ENCODE measurements at regions not wholly inside any gene's neighbourhood (a gene's known extent, or its start where the extent isn't known, plus 50 kb on each side); places are given as distances from the start of the nearest gene placed in this dataset.
A peak's percentile ranks its signal among the peaks of the same experiment; 100 is the strongest.

GRCh38 chr6:109299776-109300564, 82.3 kb downstream of the CD164 start:
- TF ChIP-seq POLR2A (IDR thresholded peaks at IDR 0.05; ENCODE audit: low read length) (no peak), GATA1 (IDR thresholded peaks at IDR 0.05; ENCODE audit: low read depth, low read length) (no peak)
- DNase-seq, result peak in 1 of 2 experiments; percentile 39

GRCh38 chr6:109299265-109299607, 83.0 kb downstream of the CD164 start:
- no peak for TF ChIP-seq POLR2A (IDR thresholded peaks at IDR 0.05; ENCODE audit: low read length)
- TF ChIP-seq GATA1 (IDR thresholded peaks at IDR 0.05; ENCODE audit: low read depth, low read length), result no peak
- no peak for DNase-seq

GRCh38 chr6:109298605-109299264, 83.5 kb downstream of the CD164 start:
- DNase-seq, result no peak
- no peak for TF ChIP-seq POLR2A (IDR thresholded peaks at IDR 0.05; ENCODE audit: low read length)
- TF ChIP-seq GATA1 (IDR thresholded peaks at IDR 0.05; ENCODE audit: low read depth, low read length), result no peak

GRCh38 chr6:109297406-109298110, 84.7 kb downstream of the CD164 start:
- DNase-seq, result no peak
- no peak for TF ChIP-seq POLR2A (IDR thresholded peaks at IDR 0.05; ENCODE audit: low read length)
- no peak for TF ChIP-seq GATA1 (IDR thresholded peaks at IDR 0.05; ENCODE audit: low read depth, low read length)

- no peak for DNase-seq
- TF ChIP-seq POLR2A (IDR thresholded peaks at IDR 0.05; ENCODE audit: low read length) (no peak), GATA1 (IDR thresholded peaks at IDR 0.05; ENCODE audit: low read depth, low read length) (no peak)
These were observed 85.3 kb downstream of the CD164 start for GRCh38 chr6:109296971-109297372.

GRCh38 chr6:109296452-109296851, 85.8 kb downstream of the CD164 start:
- DNase-seq, result no peak
- TF ChIP-seq POLR2A (IDR thresholded peaks at IDR 0.05; ENCODE audit: low read length) (no peak), GATA1 (IDR thresholded peaks at IDR 0.05; ENCODE audit: low read depth, low read length) (no peak)

- no peak for DNase-seq
- TF ChIP-seq POLR2A (IDR thresholded peaks at IDR 0.05; ENCODE audit: low read length) (no peak), GATA1 (IDR thresholded peaks at IDR 0.05; ENCODE audit: low read depth, low read length) (no peak)
These were observed 86.5 kb downstream of the CD164 start for GRCh38 chr6:109295774-109296156.

GRCh38 chr6:109295109-109295773, 87.0 kb downstream of the CD164 start:
- no peak for TF ChIP-seq GATA1 (IDR thresholded peaks at IDR 0.05; ENCODE audit: low read depth, low read length)
- TF ChIP-seq POLR2A (IDR thresholded peaks at IDR 0.05; ENCODE audit: low read length), result no peak
- DNase-seq, result peak in 1 of 2 experiments; percentile 11

GRCh38 chr6:109292983-109293586, 89.2 kb downstream of the CD164 start:
- DNase-seq, result no peak
- no peak for TF ChIP-seq GATA1 (IDR thresholded peaks at IDR 0.05; ENCODE audit: low read depth, low read length)
- no peak for TF ChIP-seq POLR2A (IDR thresholded peaks at IDR 0.05; ENCODE audit: low read length)

GRCh38 chr6:109292420-109292819, 89.8 kb downstream of the CD164 start:
- DNase-seq, result peak; percentile 44 to 62
- no peak for TF ChIP-seq GATA1 (IDR thresholded peaks at IDR 0.05; ENCODE audit: low read depth, low read length)
- TF ChIP-seq POLR2A (IDR thresholded peaks at IDR 0.05; ENCODE audit: low read length), result no peak

GRCh38 chr6:109291902-109292301, 90.4 kb downstream of the CD164 start:
- TF ChIP-seq POLR2A (IDR thresholded peaks at IDR 0.05; ENCODE audit: low read length) (no peak), GATA1 (IDR thresholded peaks at IDR 0.05; ENCODE audit: low read depth, low read length) (no peak)
- DNase-seq, result no peak

- no peak for TF ChIP-seq POLR2A (IDR thresholded peaks at IDR 0.05; ENCODE audit: low read length)
- TF ChIP-seq GATA1 (IDR thresholded peaks at IDR 0.05; ENCODE audit: low read depth, low read length), result no peak
- DNase-seq, result no peak
These were observed 91.9 kb downstream of the CD164 start for GRCh38 chr6:109290143-109290931.

- no peak for TF ChIP-seq GATA1 (IDR thresholded peaks at IDR 0.05; ENCODE audit: low read depth, low read length)
- TF ChIP-seq POLR2A (IDR thresholded peaks at IDR 0.05; ENCODE audit: low read length), result no peak
- no peak for DNase-seq
These were observed 96.9 kb downstream of the CD164 start for GRCh38 chr6:109285366-109285765.
